ENCODE measurements at regions not wholly inside any gene's neighbourhood (a gene's known extent, or its start where the extent isn't known, plus 50 kb on each side); places are given as distances from the start of the nearest gene placed in this dataset.

- TF ChIP-seq CTCF (IDR thresholded peaks at IDR 0.05; ENCODE audit: extremely low read depth in 1 of 2, insufficient read depth in 1 of 2, low read depth in 1 of 2, low read length in 2 of 2) (no peak), EZH2 (IDR thresholded peaks at IDR 0.05; ENCODE audit: borderline replicate concordance, low read depth, low read length, severe bottlenecking) (no peak), POLR2A (IDR thresholded peaks at IDR 0.05; ENCODE audit: low read depth, low read length) (no peak), POLR2AphosphoS5 (IDR thresholded peaks at IDR 0.05; ENCODE audit: insufficient read depth, low read depth, low read length) (no peak)
Measured at GRCh38 chr14:35999294-35999693, 173.2 kb downstream of the BRMS1L start.

Data from endothelial cell of umbilical vein (primary cell).